ENCODE measurements at regions not wholly inside any gene's neighbourhood (a gene's known extent, or its start where the extent isn't known, plus 50 kb on each side); places are given as distances from the start of the nearest gene placed in this dataset.

DNA sequence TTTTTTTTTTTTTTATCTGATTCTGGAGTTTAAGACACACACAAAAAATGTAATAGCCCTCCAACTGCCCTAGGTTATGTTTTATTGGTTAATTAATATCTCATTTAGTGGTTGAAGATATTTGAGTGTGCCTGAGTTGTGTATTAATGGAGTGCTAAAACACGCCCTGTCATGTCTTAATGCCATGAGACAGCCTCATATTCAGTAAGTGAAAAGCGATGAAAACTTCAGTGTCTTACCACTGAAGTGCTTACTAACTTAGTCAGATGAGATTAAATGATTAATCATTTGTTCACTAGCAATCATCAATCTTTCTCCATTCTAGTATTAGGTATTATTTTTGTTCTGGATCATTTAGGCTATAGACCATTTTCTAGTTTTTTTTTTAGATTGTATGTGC is 544.7 kb upstream of the ROBO2 start:
- intact Hi-C loops (cut with DNase I), result no loop called here
- Histone ChIP-seq H3K9me3 (ENCODE audit: control insufficient read depth, low read length) (no peaks in the 10 kb centered on the region), H3K4me1 (ENCODE audit: control insufficient read depth, insufficient read depth, low read length) (no peaks in the 10 kb centered on the region), H3K4me3 (ENCODE audit: low read length) (no peak overlapping the region), H3K27ac (ENCODE audit: low read length) (no peak overlapping the region), H3K27me3 (ENCODE audit: control insufficient read depth, insufficient read depth) (no peaks in the 10 kb centered on the region)
- 84% methylated on average over 2 of the region's 2 CpGs for WGBS
- DNase-seq, result no peak
- no peak for ATAC-seq

DNA sequence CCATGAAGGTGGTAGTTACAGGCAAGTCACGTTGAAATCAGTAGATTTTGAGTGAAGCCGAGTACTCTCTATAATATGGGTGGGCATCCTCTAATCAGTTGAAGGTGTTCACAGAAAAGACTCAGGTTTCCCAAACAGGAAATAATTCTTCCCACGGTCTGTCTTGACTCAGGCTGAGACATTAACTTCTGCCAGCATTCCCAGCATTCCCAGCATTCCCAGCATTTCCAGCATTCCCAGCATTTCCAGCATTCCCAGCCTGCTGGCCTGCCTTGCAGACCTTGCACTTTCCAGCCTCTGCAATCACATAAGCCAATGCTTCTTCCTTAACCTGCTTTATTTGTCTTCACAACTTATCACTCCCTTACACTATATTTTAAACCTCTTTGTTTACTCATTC is 542.3 kb upstream of the ROBO2 start:
- Histone ChIP-seq H3K27ac (ENCODE audit: low read length) (no peak overlapping the region), H3K9me3 (ENCODE audit: control insufficient read depth, low read length) (no peaks in the 10 kb centered on the region), H3K4me3 (ENCODE audit: low read length) (no peak overlapping the region), H3K4me1 (ENCODE audit: control insufficient read depth, insufficient read depth, low read length) (no peaks in the 10 kb centered on the region), H3K27me3 (ENCODE audit: control insufficient read depth, insufficient read depth) (no peaks in the 10 kb centered on the region)
- 52% methylated on average over 3 of the region's 3 CpGs for WGBS
- DNase-seq (no peak), ATAC-seq (no peak)
- intact Hi-C loops (cut with DNase I), result no loop called here

DNA sequence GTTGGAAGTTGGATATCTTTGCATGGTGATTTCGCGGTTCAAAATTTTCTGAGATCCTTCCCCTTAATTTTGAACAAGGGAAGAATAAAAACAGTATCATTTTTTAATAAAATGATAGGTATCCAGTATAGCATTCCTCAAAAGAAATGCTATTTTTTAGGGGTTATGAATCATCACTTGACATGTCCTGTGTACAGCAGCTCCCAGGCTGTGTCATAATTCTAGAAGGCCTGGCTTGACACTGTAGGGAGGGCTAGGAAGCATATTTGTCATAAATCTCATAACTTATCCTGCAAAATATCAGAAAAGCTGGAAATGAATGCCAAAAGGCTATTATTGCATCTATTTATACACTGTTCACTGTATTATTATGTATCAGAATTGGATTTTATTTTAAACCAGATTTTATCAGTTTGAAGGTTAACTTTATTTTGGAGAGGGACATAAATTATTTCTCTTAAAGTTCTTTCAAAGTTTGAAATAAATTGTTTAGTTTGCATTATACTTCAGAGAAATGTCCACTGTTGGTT is 539.1 kb upstream of the ROBO2 start:
- WGBS, result 85% methylated on average over 2 of the region's 2 CpGs
- Histone ChIP-seq H3K27me3 (ENCODE audit: control insufficient read depth, insufficient read depth) (no peaks in the 10 kb centered on the region), H3K9me3 (ENCODE audit: control insufficient read depth, low read length) (no peaks in the 10 kb centered on the region), H3K4me1 (ENCODE audit: control insufficient read depth, insufficient read depth, low read length) (no peaks in the 10 kb centered on the region), H3K4me3 (ENCODE audit: low read length) (no peak overlapping the region), H3K27ac (ENCODE audit: low read length) (no peak overlapping the region)
- ATAC-seq (no peak), DNase-seq (no peak)
- intact Hi-C loops (cut with DNase I), result no loop called here

DNA sequence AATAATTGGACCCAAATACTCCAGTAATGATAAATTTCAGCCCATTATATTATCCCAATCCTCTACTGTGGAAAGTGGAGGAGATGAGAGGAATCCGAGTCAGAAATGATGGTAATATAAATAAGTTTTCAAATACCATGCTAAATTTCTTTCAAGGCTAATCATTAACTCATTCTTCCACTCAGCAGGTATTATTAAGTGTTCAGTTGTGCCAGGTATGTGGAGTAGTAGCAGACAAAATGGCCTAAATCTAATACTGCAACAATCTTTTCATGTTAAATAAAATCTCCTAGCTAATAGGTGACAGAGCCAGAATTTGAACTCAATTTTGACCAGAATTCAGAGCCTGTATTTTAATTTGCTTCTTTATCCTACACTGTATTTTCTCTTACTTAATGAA is 538.6 kb upstream of the ROBO2 start:
- H3K27me3 ChIP-seq (ENCODE audit: control insufficient read depth, insufficient read depth), result no peaks in the 10 kb centered on the region
- intact Hi-C loops (cut with DNase I), result no loop called here
- no peak overlapping the region for H3K4me3 ChIP-seq (ENCODE audit: low read length)
- no peaks in the 10 kb centered on the region for H3K4me1 ChIP-seq (ENCODE audit: control insufficient read depth, insufficient read depth, low read length)
- no peak overlapping the region for H3K27ac ChIP-seq (ENCODE audit: low read length)
- H3K9me3 ChIP-seq (ENCODE audit: control insufficient read depth, low read length), result no peaks in the 10 kb centered on the region
- no peak for DNase-seq
- WGBS, result 73% methylated on average over 1 of the region's 1 CpG
- ATAC-seq, result no peak

DNA sequence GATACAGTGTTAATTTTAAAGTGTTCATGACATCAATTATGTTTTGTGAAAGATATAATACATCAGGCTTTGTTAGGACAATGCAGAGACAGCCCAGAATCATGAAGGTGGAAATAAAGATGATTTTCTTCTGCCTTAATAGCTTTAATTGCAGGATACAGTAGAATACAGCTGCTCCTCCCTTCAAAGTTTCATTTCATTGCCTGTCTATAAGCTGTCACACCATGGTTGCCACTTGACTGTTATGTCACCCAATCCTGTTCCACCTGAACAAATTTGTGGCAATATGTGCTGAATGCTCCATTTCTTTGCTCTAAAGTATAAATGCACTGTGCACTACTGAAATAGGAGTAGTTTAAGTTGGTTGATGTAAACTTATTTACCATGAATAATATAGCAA is 537.8 kb upstream of the ROBO2 start:
- no peak overlapping the region for H3K27ac ChIP-seq (ENCODE audit: low read length)
- no peaks in the 10 kb centered on the region for H3K9me3 ChIP-seq (ENCODE audit: control insufficient read depth, low read length)
- no peaks in the 10 kb centered on the region for H3K4me1 ChIP-seq (ENCODE audit: control insufficient read depth, insufficient read depth, low read length)
- intact Hi-C loops (cut with DNase I), result no loop called here
- DNase-seq (no peak), ATAC-seq (no peak)
- no peaks in the 10 kb centered on the region for H3K27me3 ChIP-seq (ENCODE audit: control insufficient read depth, insufficient read depth)
- H3K4me3 ChIP-seq (ENCODE audit: low read length), result no peak overlapping the region

DNA sequence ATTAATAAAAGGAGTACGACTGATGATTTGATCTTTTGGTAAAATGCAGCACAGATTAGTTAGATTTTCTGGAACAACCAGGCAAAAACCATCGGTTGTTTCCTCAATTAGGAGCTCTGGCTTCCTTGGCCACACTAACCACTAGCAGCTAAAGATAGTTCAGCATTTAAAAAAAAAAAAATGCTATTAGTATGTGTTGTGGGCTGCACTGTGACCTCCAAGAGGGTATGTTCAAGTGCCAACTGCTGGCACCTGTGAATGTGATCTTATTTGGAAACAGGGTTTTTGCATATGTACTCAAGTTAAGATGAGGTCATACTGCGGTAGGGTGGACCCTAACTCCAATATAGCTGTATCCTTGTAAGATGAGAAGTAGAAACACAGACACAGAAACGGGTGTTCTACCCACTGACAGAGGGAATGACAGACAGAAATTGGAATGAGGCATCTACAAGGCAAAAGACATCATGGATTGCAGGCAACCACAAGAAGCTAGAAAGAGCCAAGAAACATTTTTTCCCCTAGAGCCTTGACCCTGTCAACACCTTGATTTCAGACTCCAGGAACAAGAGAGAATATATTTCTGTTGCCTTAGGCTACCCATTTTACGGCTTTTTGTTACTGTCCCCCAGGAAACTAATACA is 534.6 kb upstream of the ROBO2 start:
- Histone ChIP-seq H3K4me3 (ENCODE audit: low read length) (no peak overlapping the region), H3K27ac (ENCODE audit: low read length) (no peak overlapping the region), H3K4me1 (ENCODE audit: control insufficient read depth, insufficient read depth, low read length) (no peaks in the 10 kb centered on the region), H3K27me3 (ENCODE audit: control insufficient read depth, insufficient read depth) (no peaks in the 10 kb centered on the region), H3K9me3 (ENCODE audit: control insufficient read depth, low read length) (no peaks in the 10 kb centered on the region)
- DNase-seq, result no peak
- WGBS, result 58% methylated on average over 5 of the region's 5 CpGs
- intact Hi-C loops (cut with DNase I), result no loop called here
- peak in 1 of 2 donors; percentile 43 for ATAC-seq

DNA sequence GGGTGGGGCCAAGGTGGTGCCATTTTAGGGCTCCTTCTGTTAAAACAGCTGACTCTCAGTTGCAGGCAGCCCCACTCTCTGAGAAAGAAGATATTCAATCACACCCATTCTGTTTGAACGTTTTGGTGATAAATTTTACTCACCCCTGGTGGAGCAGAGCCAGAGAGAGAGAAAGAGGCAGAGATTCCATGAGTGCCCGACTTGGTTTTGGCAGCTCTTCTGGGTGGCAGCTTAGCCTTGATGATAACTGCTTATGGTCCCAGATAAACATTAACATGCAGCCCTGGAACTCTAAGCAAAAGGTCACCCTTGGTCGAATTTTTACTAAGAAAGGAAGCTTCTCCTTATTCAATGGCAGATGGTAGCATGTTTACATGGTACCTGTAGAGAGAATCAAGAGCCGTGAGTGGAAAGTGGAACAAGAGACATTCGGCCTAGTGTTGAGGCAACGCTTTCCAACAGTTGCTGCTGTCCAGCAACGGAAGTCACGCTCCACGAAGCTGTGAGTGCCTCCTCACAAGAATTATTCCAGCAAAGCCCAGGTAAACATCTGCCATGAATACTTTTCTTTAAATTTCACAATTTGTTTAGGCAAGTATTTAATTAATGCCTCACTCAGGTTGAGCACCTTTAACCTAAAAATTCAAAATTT is 530.6 kb upstream of the ROBO2 start:
- intact Hi-C loops (cut with DNase I), result no loop called here
- Histone ChIP-seq H3K27me3 (ENCODE audit: control insufficient read depth, insufficient read depth) (no peaks in the 10 kb centered on the region), H3K4me1 (ENCODE audit: control insufficient read depth, insufficient read depth, low read length) (no peaks in the 10 kb centered on the region), H3K9me3 (ENCODE audit: control insufficient read depth, low read length) (no peaks in the 10 kb centered on the region), H3K4me3 (ENCODE audit: low read length) (no peak overlapping the region), H3K27ac (ENCODE audit: low read length) (no peak overlapping the region)
- DNase-seq, result peak in 2 of 3 donors; percentile 32 to 52
- peak; percentile 65 to 77 for ATAC-seq
- WGBS, result 55% methylated on average over 9 of the region's 9 CpGs

DNA sequence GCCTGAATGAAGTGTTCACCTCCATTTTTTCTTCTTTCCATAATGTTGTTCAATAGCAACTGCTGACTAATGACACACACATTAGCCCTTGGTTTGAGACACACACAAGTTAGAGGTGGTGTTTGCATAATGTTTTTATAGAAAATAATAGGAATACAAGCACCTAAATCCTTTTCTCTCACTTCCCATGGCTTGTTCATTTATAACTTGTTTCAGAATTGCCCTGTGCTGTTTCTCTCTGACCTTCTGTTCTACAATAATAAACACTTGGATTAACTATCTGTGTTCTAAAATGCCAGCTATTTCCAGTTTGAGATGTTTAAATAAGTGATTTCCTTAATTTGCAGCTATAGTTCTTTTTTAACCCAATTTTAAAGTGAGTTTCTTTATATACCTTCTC is 525.1 kb upstream of the ROBO2 start:
- intact Hi-C loops (cut with DNase I), result no loop called here

DNA sequence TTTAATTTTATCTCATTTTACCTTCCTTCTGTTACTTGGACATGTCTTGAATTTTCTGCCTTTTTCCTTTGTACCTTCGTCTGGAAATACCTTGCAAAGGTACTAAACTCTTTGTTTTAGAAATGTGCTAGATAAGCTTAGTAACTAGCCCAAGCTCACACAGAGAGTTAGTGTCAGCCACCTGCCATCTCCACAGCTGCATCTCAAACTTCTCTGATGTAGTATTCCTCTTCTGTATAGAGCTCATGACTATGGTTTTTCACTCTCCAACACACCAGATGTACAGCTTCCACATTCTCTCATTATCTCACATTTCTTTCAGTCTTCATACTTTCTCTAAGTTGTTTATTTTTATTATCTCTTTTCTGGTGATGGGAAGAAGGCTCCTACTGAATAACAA is 516.6 kb upstream of the ROBO2 start:
- no peaks in the 10 kb centered on the region for H3K4me1 ChIP-seq (ENCODE audit: control insufficient read depth, insufficient read depth, low read length)
- no peaks in the 10 kb centered on the region for H3K9me3 ChIP-seq (ENCODE audit: control insufficient read depth, low read length)
- DNase-seq (no peak), ATAC-seq (no peak)
- H3K4me3 ChIP-seq (ENCODE audit: low read length), result no peak overlapping the region
- H3K27me3 ChIP-seq (ENCODE audit: control insufficient read depth, insufficient read depth), result no peaks in the 10 kb centered on the region
- no peak overlapping the region for H3K27ac ChIP-seq (ENCODE audit: low read length)
- 49% methylated on average over 1 of the region's 1 CpG for WGBS
- intact Hi-C loops (cut with DNase I), result no loop called here

More for the DNA sequence above, 525.1 kb upstream of the ROBO2 start:
- Histone ChIP-seq H3K9me3 (ENCODE audit: control insufficient read depth, low read length) (no peaks in the 10 kb centered on the region), H3K4me3 (ENCODE audit: low read length) (no peak overlapping the region), H3K4me1 (ENCODE audit: control insufficient read depth, insufficient read depth, low read length) (no peaks in the 10 kb centered on the region), H3K27ac (ENCODE audit: low read length) (no peak overlapping the region), H3K27me3 (ENCODE audit: control insufficient read depth, insufficient read depth) (no peaks in the 10 kb centered on the region)
- DNase-seq (no peak), ATAC-seq (no peak)

DNA sequence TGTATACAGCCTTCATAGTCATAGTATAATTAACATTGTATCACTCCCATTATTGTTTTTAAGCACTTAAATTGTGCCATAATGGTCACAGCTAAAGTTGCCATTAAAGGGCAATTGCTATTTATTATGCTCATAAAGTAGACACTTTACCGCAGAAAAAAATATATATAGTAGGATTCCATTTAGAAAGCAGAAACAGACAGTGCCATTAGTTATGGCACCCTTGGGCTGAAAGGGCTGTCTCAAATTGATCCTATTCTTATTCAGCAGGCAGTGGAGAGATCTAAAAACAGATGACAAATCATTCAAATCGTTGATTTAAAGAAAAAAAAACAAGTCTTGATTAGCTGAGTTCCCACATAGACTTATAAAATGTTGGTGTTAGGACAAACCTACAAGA is 514.2 kb upstream of the ROBO2 start:
- H3K27me3 ChIP-seq (ENCODE audit: control insufficient read depth, insufficient read depth), result no peaks in the 10 kb centered on the region
- DNase-seq (no peak), ATAC-seq (no peak)
- H3K27ac ChIP-seq (ENCODE audit: low read length), result no peak overlapping the region
- intact Hi-C loops (cut with DNase I), result no loop called here
- H3K9me3 ChIP-seq (ENCODE audit: control insufficient read depth, low read length), result no peaks in the 10 kb centered on the region
- no peak overlapping the region for H3K4me3 ChIP-seq (ENCODE audit: low read length)
- WGBS, result 79% methylated on average over 2 of the region's 2 CpGs
- H3K4me1 ChIP-seq (ENCODE audit: control insufficient read depth, insufficient read depth, low read length), result no peaks in the 10 kb centered on the region

DNA sequence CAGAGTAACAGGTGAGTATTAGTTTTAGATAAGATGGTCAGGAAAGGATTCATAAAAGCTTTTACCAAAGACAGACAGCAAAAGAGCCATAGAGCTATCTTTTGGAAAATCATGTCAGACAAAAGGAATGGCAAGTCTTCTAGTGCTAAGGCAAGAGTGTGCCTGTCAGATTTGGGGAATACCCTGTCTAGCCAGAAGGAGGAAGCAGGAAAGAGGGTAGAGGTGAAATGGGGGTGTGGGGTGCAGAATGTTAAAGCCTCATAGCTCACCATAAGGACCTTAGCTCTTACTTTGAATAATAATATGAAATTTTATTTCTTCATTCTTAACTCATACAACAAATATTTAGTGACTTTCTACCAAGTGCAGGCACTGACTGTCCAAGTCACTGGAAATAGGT is 512.1 kb upstream of the ROBO2 start:
- intact Hi-C loops (cut with DNase I), result no loop called here
- H3K27ac ChIP-seq (ENCODE audit: low read length), result no peak overlapping the region
- H3K27me3 ChIP-seq (ENCODE audit: control insufficient read depth, insufficient read depth), result no peaks in the 10 kb centered on the region
- no peaks in the 10 kb centered on the region for H3K9me3 ChIP-seq (ENCODE audit: control insufficient read depth, low read length)
- DNase-seq (no peak), ATAC-seq (no peak)
- H3K4me3 ChIP-seq (ENCODE audit: low read length), result no peak overlapping the region
- H3K4me1 ChIP-seq (ENCODE audit: control insufficient read depth, insufficient read depth, low read length), result no peaks in the 10 kb centered on the region
